Liver (tissue), 8 donors: ENCODE measurements at regions not wholly inside any gene's neighbourhood (a gene's known extent, or its start where the extent isn't known, plus 50 kb on each side); places are given as distances from the start of the nearest gene placed in this dataset.
A peak's percentile ranks its signal among the peaks of the same experiment; 100 is the strongest.

Experiments used
- DNase-seq: peaks from one replicate; pipeline ENCODE4 v3.0.0-alpha.2; 2017; ENCODE audit warnings: low spot score
- H3K27ac ChIP-seq, 2 donors: one replicate each; pipeline ENCODE4 v1.7.0; 2013; ENCODE audit warnings: inconsistent platforms in 2 of 2, low read length in 2 of 2, control low read depth in 1 of 2, low read depth in 1 of 2, mild to moderate bottlenecking in 1 of 2
- H3K27me3 ChIP-seq, 4 donors: one replicate each; pipeline versions ENCODE4 v1.6.1 to v1.7.0; 2013; ENCODE audit warnings: low read length in 3 of 4, inconsistent platforms in 1 of 4, mild to moderate bottlenecking in 1 of 4, moderate library complexity in 1 of 4; ENCODE audit not compliant: control insufficient read depth in 4 of 4, insufficient read depth in 4 of 4
- H3K36me3 ChIP-seq, 4 donors: one replicate each; pipeline versions ENCODE4 v1.6.1 to v1.7.0; 2013; ENCODE audit warnings: low read length in 3 of 4, mild to moderate bottlenecking in 3 of 4, low read depth in 1 of 4, moderate library complexity in 1 of 4; ENCODE audit not compliant: control insufficient read depth in 4 of 4, insufficient read depth in 3 of 4
- H3K4me1 ChIP-seq, 4 donors: one replicate each; pipeline versions ENCODE4 v1.6.1 to v1.7.0; 2013; ENCODE audit warnings: low read length in 3 of 4, mild to moderate bottlenecking in 3 of 4, moderate library complexity in 1 of 4; ENCODE audit not compliant: control insufficient read depth in 4 of 4, insufficient read depth in 4 of 4
- H3K4me3 ChIP-seq, 3 donors: one replicate each; pipeline versions ENCODE4 v1.6.1 to v1.7.0; 2013; ENCODE audit warnings: low read length in 3 of 3, control low read depth in 1 of 3, low read depth in 1 of 3, mild to moderate bottlenecking in 1 of 3
- H3K9ac ChIP-seq, 2 donors: one replicate each; pipeline ENCODE4 v1.7.0; 2013; ENCODE audit warnings: low read length in 2 of 2, mild to moderate bottlenecking in 2 of 2, moderate library complexity in 2 of 2, control low read depth in 1 of 2, low read depth in 1 of 2
- H3K9me3 ChIP-seq, 4 donors: one replicate each; pipeline versions ENCODE4 v1.6.1 to v1.7.0; 2013; ENCODE audit warnings: low read length in 3 of 4; ENCODE audit not compliant: control insufficient read depth in 4 of 4
- EGR1 ChIP-seq, 2 donors: IDR thresholded peaks; 2 replicates each; pipeline ENCODE4 v1.6.1; 2016 to 2018; ENCODE audit warnings: antibody characterized with exemption in 2 of 2, low read depth in 2 of 2
- FOXA1 ChIP-seq: IDR thresholded peaks from 2 replicates; pipeline ENCODE4 v1.6.1; 2016; ENCODE audit warnings: antibody characterized with exemption
- FOXA2 ChIP-seq: IDR thresholded peaks from 2 replicates; pipeline ENCODE4 v1.6.1; 2016; ENCODE audit warnings: antibody characterized with exemption
- GABPA ChIP-seq, 2 donors: IDR thresholded peaks in 1 of 2; conservative IDR thresholded peaks in 1 of 2; 2 replicates each; pipeline ENCODE4 v1.6.1; 2016; ENCODE audit warnings: antibody characterized with exemption in 2 of 2, mild to moderate bottlenecking in 1 of 2, moderate library complexity in 1 of 2
- HNF4A ChIP-seq, 2 donors: conservative IDR thresholded peaks; 2 replicates each; pipeline ENCODE4 v1.6.1; 2016; ENCODE audit warnings: antibody characterized with exemption in 2 of 2, mild to moderate bottlenecking in 2 of 2
- HNF4G ChIP-seq: IDR thresholded peaks from 2 replicates; pipeline ENCODE4 v1.6.1; 2016; ENCODE audit warnings: antibody characterized with exemption
- JUND ChIP-seq, 2 donors: IDR thresholded peaks; 2 replicates each; pipeline ENCODE4 v1.6.1; 2016; ENCODE audit warnings: antibody characterized with exemption in 2 of 2
- NR2F2 ChIP-seq: IDR thresholded peaks from 2 replicates; pipeline ENCODE4 v1.6.1; 2016; ENCODE audit warnings: antibody characterized with exemption
- RAD21 ChIP-seq, 2 donors: IDR thresholded peaks; 2 replicates each; pipeline ENCODE4 v1.6.1; 2016; ENCODE audit warnings: antibody characterized with exemption in 2 of 2, mild to moderate bottlenecking in 2 of 2
- RXRA ChIP-seq, 2 donors: IDR thresholded peaks; 2 replicates each; pipeline ENCODE4 v1.6.1; 2017 to 2018; ENCODE audit warnings: antibody characterized with exemption in 2 of 2, mild to moderate bottlenecking in 1 of 2
- SP1 ChIP-seq: IDR thresholded peaks from 2 replicates; pipeline ENCODE4 v1.6.1; 2018; ENCODE audit warnings: antibody characterized with exemption, mild to moderate bottlenecking
- TAF1 ChIP-seq: conservative IDR thresholded peaks from 2 replicates; pipeline ENCODE4 v1.6.1; 2016; ENCODE audit warnings: antibody characterized with exemption, mild to moderate bottlenecking
- YY1 ChIP-seq: IDR thresholded peaks from 2 replicates; pipeline ENCODE4 v1.6.1; 2016; ENCODE audit warnings: antibody characterized with exemption, mild to moderate bottlenecking
- WGBS: extraction: QIAGEN DNeasy Blood & Tissue Kit; methylation state at CpG from one replicate; pipeline ENCODE4 v1.1.7; 2013; 5-methylcytosine and 5-hydroxymethylcytosine counted together
- TF ChIP-seq, protein P1 (sequence below): IDR thresholded peaks from 2 replicates; pipeline ENCODE4 v1.6.1; 2016; ENCODE audit warnings: antibody characterized with exemption
- TF ChIP-seq, protein P2 (sequence below): IDR thresholded peaks from 2 replicates; pipeline ENCODE4 v1.6.1; 2016; ENCODE audit warnings: antibody characterized with exemption
- TF ChIP-seq, protein P3 (sequence below): fragments of 150-350 bp; IDR thresholded peaks from 2 replicates; pipeline ENCODE4 v1.5.1; 2017; ENCODE audit warnings: improper control_type of control experiment, low read depth, low read length; ENCODE audit not compliant: missing input control
- TF ChIP-seq, protein P4 (sequence below): IDR thresholded peaks from 2 replicates; pipeline ENCODE4 v1.6.1; 2016; ENCODE audit warnings: antibody characterized with exemption
- donor health status: healthy.
- donor health status: healthy.
- donor health status: healthy.
- donor health status: healthy.
- donor health status: healthy.

DNA sequence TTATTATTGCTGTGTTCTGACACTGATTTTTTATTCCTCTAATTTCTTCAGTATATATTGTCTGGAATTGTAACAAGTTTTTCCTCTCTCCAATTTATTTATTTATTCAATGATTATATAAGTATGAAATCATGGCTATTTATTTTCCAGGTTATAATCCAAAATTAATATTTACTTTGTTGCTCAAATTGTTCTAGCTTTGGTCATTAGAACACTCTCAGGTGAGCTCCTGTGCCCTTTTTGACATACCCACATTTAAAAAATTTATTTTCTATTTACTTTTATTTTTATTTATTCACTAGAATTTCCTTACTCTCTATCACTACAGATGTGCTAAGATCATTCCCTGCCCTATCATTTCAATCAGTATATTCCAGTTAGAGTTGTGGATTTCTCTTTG lies 70.2 kb downstream of the PPP1R2C start:
- H3K27me3 ChIP-seq = peaks cover 0 to 2% (median 0%) of the 10 kb centered on the region in 4 donors
- H3K4me1 ChIP-seq = peaks cover 0 to 6% (median 0%) of the 10 kb centered on the region in 4 donors
- no peak overlapping the region for H3K4me3 ChIP-seq
- H3K36me3 ChIP-seq = no peaks in the 10 kb centered on the region
- H3K27ac ChIP-seq = no peak overlapping the region
- DNase-seq = no peak
- no peak for TF ChIP-seq HNF4A (conservative IDR thresholded peaks at IDR 0.05)
- H3K9ac ChIP-seq = peak overlapping the region in 1 of 2 donors; percentile 36
- H3K9me3 ChIP-seq = no peaks in the 10 kb centered on the region

DNA sequence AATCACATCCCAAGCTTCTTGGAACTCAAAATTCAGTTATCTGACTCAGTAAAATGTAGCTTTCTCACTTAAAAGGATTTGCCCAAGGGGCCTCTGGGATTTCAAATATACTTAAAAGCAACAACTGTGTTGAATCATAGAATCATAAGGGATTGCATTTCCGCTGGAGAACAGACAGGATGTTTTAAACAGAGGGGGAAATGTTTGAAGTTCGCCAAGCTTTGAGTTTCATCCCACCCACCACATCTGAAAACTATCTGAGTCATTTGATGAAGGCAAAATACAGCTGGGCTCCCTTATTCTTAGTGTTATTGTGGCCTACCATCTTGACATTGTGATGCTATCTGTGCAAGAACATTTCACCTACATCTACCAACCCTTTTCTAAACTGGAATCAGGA lies 73.5 kb downstream of the PPP1R2C start:
- DNase-seq = no peak
- Histone ChIP-seq H3K27ac (no peak overlapping the region), H3K9ac (no peak overlapping the region), H3K4me3 (no peak overlapping the region), H3K27me3 (no peaks in the 10 kb centered on the region), H3K4me1 (peaks cover 0 to 6% (median 0%) of the 10 kb centered on the region in 4 donors), H3K36me3 (no peaks in the 10 kb centered on the region), H3K9me3 (no peaks in the 10 kb centered on the region)
- 94% methylated on average over 2 of the region's 2 CpGs for WGBS
- TF ChIP-seq RAD21 (IDR thresholded peaks at IDR 0.05) = no peak
- TF ChIP-seq, protein P1, sequence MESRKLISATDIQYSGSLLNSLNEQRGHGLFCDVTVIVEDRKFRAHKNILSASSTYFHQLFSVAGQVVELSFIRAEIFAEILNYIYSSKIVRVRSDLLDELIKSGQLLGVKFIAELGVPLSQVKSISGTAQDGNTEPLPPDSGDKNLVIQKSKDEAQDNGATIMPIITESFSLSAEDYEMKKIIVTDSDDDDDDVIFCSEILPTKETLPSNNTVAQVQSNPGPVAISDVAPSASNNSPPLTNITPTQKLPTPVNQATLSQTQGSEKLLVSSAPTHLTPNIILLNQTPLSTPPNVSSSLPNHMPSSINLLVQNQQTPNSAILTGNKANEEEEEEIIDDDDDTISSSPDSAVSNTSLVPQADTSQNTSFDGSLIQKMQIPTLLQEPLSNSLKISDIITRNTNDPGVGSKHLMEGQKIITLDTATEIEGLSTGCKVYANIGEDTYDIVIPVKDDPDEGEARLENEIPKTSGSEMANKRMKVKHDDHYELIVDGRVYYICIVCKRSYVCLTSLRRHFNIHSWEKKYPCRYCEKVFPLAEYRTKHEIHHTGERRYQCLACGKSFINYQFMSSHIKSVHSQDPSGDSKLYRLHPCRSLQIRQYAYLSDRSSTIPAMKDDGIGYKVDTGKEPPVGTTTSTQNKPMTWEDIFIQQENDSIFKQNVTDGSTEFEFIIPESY = no peak
- no peak for TF ChIP-seq TAF1
- TF ChIP-seq FOXA1 = no peak
- no peak for TF ChIP-seq SP1
- TF ChIP-seq, protein P2, sequence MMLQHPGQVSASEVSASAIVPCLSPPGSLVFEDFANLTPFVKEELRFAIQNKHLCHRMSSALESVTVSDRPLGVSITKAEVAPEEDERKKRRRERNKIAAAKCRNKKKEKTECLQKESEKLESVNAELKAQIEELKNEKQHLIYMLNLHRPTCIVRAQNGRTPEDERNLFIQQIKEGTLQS = no peak
- no peak for TF ChIP-seq YY1
- TF ChIP-seq RXRA (IDR thresholded peaks at IDR 0.05) = no peak
- TF ChIP-seq EGR1 (IDR thresholded peaks at IDR 0.05; ENCODE audit: low read depth in 2 of 2) = no peak
- no peak for TF ChIP-seq GABPA (IDR thresholded peaks at IDR 0.05 in 1 of 2, conservative IDR thresholded peaks at IDR 0.05 in 1 of 2)
- no peak for TF ChIP-seq HNF4A (conservative IDR thresholded peaks at IDR 0.05)

DNA sequence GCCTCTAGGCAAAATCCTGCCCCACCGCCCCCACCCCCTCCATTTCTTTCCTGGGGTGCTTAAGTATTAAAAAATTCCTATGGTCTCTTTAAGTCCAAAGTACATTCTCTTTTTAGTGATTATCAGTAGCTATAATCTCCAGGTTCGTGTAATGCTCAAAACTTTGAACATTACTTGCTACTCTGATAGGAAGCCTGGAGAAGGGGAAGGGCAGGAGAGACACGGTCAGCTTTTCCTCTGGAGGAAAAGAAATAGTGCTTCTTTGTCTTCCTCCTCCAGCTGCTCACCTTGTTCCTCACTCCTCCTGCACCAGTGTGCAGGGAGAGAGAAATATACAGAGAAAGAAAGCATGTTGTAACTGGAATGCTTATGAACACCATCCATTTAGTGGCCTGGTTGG lies 80.4 kb downstream of the PPP1R2C start:
- H3K27me3 ChIP-seq = no peaks in the 10 kb centered on the region
- DNase-seq = no peak
- H3K9ac ChIP-seq = no peak overlapping the region
- H3K4me3 ChIP-seq = no peak overlapping the region
- no peak overlapping the region for H3K27ac ChIP-seq
- WGBS = 43% methylated on average over 3 of the region's 3 CpGs
- no peaks in the 10 kb centered on the region for H3K9me3 ChIP-seq
- H3K36me3 ChIP-seq = no peaks in the 10 kb centered on the region
- TF ChIP-seq TAF1 (no peak), HNF4A (conservative IDR thresholded peaks at IDR 0.05) (peak in 1 of 2 donors; percentile 31), SP1 (no peak), YY1 (no peak), RXRA (IDR thresholded peaks at IDR 0.05) (no peak)
- no peaks in the 10 kb centered on the region for H3K4me1 ChIP-seq

DNA sequence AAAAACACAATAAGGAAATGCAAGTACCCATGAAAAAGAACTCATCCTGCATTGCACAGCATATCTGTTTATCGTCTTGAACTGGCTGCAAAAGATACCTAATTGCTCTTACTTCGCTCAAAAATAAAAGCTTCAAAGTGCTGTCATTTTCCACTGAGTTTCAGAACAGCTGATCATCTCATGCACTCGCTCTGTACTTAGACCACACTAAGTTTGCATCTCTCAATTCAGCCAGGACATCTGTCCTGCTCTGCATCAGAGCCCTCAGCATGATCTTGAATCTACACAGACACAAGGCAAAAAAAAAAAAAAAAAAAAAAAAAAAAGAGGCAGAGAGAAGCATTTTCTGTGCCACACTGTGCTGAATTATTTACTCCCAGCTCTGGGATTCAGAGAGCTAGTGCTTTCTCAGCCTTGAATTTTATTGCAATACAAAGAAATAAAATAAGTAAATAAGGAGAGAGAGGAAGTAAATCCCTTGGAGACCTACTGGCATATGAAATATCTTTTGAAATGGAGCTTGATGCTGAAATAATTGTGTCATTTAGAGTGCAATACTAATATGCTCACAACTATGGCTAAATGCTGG lies 81.3 kb downstream of the PPP1R2C start:
- Histone ChIP-seq H3K27me3 (no peaks in the 10 kb centered on the region), H3K9me3 (no peaks in the 10 kb centered on the region), H3K36me3 (no peaks in the 10 kb centered on the region), H3K4me3 (no peak overlapping the region), H3K27ac (no peak overlapping the region), H3K9ac (no peak overlapping the region), H3K4me1 (no peaks in the 10 kb centered on the region)
- no peak for DNase-seq
- WGBS = 85% methylated on average over 3 of the region's 3 CpGs
- TF ChIP-seq, protein P2 = no peak
- TF ChIP-seq RAD21 (IDR thresholded peaks at IDR 0.05) = no peak
- TF ChIP-seq, protein P3, sequence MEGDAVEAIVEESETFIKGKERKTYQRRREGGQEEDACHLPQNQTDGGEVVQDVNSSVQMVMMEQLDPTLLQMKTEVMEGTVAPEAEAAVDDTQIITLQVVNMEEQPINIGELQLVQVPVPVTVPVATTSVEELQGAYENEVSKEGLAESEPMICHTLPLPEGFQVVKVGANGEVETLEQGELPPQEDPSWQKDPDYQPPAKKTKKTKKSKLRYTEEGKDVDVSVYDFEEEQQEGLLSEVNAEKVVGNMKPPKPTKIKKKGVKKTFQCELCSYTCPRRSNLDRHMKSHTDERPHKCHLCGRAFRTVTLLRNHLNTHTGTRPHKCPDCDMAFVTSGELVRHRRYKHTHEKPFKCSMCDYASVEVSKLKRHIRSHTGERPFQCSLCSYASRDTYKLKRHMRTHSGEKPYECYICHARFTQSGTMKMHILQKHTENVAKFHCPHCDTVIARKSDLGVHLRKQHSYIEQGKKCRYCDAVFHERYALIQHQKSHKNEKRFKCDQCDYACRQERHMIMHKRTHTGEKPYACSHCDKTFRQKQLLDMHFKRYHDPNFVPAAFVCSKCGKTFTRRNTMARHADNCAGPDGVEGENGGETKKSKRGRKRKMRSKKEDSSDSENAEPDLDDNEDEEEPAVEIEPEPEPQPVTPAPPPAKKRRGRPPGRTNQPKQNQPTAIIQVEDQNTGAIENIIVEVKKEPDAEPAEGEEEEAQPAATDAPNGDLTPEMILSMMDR = no peak
- TF ChIP-seq, protein P1 = no peak
- TF ChIP-seq NR2F2 = no peak
- no peak for TF ChIP-seq JUND (IDR thresholded peaks at IDR 0.05)
- TF ChIP-seq EGR1 (IDR thresholded peaks at IDR 0.05; ENCODE audit: low read depth in 2 of 2) = no peak
- TF ChIP-seq YY1 = no peak
- TF ChIP-seq, protein P4, sequence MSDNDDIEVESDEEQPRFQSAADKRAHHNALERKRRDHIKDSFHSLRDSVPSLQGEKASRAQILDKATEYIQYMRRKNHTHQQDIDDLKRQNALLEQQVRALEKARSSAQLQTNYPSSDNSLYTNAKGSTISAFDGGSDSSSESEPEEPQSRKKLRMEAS = no peak
- no peak for TF ChIP-seq SP1
- no peak for TF ChIP-seq TAF1
- no peak for TF ChIP-seq FOXA2
- no peak for TF ChIP-seq HNF4G
